K562 (cell line): ENCODE measurements at regions not wholly inside any gene's neighbourhood (a gene's known extent, or its start where the extent isn't known, plus 50 kb on each side); places are given as distances from the start of the nearest gene placed in this dataset.

Experiments used
- DIDO1 ChIP-seq: fragments of 450-650 bp; IDR thresholded peaks from 2 replicates; pipeline ENCODE4 v1.6.1; 2016; ENCODE audit warnings: low read depth, missing biosample characterization, missing genetic modification characterization
- MTA3 ChIP-seq: fragments of 450-650 bp; formaldehyde crosslinking; IDR thresholded peaks from 2 replicates; pipeline ENCODE4 v1.6.1; 2017; ENCODE audit warnings: mild to moderate bottlenecking, borderline replicate concordance
- ZNF444 ChIP-seq: fragments of 250-450 bp; sonication (Bioruptor Pico); IDR thresholded peaks from 2 replicates; pipeline ENCODE4 v1.4.0; 2020; ENCODE audit warnings: mild to moderate bottlenecking, moderate library complexity
- TF ChIP-seq, protein P1 (sequence below), 2 experiments: fragments of 450-650 bp; IDR thresholded peaks; 2 replicates each; pipeline ENCODE4 v1.6.1; 2016; ENCODE audit warnings: mild to moderate bottlenecking in 2 of 2, borderline replicate concordance in 1 of 2, low read depth in 1 of 2, moderate library complexity in 1 of 2

- TF ChIP-seq, protein P1, sequence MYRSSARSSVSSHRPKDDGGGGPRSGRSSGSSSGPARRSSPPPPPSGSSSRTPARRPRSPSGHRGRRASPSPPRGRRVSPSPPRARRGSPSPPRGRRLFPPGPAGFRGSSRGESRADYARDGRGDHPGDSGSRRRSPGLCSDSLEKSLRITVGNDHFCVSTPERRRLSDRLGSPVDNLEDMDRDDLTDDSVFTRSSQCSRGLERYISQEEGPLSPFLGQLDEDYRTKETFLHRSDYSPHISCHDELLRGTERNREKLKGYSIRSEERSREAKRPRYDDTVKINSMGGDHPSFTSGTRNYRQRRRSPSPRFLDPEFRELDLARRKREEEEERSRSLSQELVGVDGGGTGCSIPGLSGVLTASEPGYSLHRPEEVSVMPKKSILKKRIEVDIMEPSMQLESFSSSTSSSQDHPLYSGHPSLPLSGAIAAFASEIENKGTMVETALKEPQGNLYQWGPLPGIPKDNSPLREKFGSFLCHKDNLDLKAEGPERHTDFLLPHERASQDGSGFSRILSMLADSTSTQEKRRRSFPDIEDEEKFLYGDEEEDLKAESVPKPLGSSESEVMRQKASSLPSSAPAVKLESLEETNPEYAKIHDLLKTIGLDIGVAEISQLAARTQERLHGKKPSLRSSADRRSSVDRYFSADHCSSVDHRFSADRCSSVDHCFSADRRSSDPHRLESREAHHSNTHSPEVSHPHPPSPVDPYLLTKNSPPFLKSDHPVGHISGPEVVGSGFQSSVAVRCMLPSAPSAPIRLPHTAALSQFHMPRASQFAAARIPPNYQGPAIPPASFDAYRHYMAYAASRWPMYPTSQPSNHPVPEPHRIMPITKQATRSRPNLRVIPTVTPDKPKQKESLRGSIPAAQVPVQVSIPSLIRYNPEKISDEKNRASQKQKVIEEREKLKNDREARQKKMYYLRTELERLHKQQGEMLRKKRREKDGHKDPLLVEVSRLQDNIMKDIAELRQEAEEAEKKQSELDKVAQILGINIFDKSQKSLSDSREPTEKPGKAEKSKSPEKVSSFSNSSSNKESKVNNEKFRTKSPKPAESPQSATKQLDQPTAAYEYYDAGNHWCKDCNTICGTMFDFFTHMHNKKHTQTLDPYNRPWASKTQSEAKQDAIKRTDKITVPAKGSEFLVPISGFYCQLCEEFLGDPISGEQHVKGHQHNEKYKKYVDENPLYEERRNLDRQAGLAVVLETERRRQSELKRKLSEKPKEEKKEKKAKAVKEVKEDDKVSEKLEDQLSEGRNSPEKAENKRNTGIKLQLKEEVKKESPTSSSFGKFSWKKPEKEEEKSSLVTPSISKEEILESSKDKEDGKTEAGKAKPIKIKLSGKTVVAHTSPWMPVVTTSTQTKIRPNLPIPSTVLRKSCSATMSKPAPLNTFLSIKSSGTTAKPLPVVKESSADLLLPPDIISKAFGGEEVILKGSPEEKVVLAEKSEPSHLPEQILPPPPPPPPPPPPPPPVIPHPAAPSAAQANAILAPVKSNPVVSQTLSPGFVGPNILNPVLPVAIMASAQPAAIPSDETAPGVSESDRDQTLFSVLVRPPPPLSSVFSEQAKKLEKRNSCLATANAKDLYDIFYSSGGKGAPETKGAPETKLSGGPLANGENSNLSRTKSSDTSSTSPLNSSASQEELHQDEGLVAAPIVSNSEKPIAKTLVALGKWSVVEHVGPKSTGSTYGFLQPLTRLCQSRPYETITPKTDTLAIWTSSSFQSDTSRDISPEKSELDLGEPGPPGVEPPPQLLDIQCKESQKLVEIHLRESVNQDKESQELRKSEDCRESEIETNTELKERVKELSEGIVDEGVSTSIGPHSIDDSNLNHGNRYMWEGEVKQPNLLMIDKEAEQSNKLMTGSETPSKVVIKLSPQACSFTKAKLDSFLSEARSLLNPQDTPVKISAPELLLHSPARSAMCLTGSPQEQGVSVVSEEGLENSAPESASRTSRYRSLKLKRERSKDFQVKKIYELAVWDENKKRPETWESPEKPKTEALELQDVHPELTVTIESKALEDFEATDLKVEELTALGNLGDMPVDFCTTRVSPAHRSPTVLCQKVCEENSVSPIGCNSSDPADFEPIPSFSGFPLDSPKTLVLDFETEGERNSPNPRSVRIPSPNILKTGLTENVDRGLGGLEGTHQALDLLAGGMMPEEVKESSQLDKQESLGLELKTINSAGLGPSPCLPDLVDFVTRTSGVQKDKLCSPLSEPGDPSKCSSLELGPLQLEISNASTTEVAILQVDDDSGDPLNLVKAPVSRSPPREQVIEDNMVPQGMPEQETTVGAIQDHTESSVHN (IDR thresholded peaks at IDR 0.05; ENCODE audit: borderline replicate concordance in 1 of 2, low read depth in 1 of 2), result no peak
- TF ChIP-seq ZNF444 (CRISPR knock-in tag) (no peak), MTA3 (no peak), DIDO1 (tag) (no peak)
- TF ChIP-seq, all 486 proteins: peak for 0
These were observed 79.7 kb upstream of the ZNF280D start (continued) for GRCh38 chr15:56812961-56813360.
